Activated CD4-positive, alpha-beta T cell treated with anti-CD3 and anti-CD28 coated beads, Interleukin-10, Interleukin-2, amounts not matched to agents 100 ng/mL and 50 ng/mL, durations not matched to agents 16 hours and 8 hours (primary cell): ENCODE measurements at regions not wholly inside any gene's neighbourhood (a gene's known extent, or its start where the extent isn't known, plus 50 kb on each side); places are given as distances from the start of the nearest gene placed in this dataset.

Experiments
- DNase-seq: peaks from one replicate; pipeline ENCODE4 v3.0.0-alpha.2; 2020

DNA sequence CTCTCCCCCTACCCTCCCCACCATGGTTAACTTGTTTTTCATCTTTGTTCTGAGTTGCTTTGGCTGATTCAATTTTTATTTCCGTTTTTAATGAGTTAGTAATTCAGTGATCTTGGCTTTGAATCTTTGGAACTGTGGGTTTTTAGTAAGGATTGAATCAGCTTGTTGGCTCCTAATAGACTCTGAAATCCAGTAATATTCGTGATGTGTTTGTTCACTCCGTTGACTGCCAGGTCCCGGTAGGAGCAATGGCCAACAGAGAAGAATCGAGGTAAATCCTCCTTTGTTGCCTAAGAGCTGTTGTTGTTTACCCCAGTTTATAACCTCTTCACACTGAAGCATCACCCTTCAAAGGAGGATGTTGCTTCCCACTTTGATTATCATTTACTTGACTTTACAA is 92.7 kb downstream of the PCSK1 start:
- DNase-seq, result no peak

GRCh38 chr5:96339862-96340261 is 93.2 kb downstream of the PCSK1 start:
- no peak for DNase-seq

- DNase-seq, result no peak
Observed at GRCh38 chr5:96338624-96339415, 94.2 kb downstream of the PCSK1 start.

GRCh38 chr5:96338091-96338490 is 95.0 kb downstream of the PCSK1 start:
- no peak for DNase-seq

DNA sequence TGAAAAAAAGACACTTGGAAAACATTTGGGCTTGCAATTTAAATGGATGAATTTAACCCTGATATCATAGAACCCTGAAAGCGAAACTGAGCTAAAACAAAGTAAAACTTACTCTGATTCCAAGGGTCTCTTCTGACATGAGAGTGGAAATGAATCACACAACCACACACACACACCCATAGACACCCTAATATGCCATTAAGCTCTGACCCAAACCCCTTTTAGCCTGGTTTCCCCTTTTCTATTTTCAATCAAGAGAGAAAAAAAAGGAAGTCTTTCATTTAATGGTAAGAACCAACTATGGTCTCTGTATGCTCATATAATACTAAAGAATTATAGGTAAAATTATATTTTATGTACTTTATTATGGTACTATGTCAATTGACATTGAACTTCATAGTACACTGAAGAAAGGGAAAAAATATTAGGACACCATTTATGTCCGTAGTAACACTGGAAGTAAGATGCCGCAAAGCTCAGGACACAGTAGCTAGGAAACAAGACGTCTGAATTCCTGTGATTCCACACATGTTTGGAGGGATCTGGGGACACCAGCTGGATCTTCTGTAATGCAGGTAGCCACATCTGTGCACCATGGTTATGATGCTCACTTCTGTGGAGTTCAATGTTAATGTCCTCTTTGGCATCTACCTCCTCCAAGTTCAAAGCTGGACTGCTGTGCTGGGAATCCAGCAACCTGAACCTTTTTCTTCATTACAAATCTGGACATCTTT is 95.8 kb downstream of the PCSK1 start:
- DNase-seq, result peak; percentile 54

GRCh38 chr5:96336351-96336985 is 96.6 kb downstream of the PCSK1 start:
- peak; percentile 89 for DNase-seq

- peak; percentile 68 for DNase-seq
Observed at GRCh38 chr5:96335873-96336272, 97.2 kb downstream of the PCSK1 start.

- no peak for DNase-seq
Observed at GRCh38 chr5:96333391-96333790, 99.7 kb downstream of the PCSK1 start.

GRCh38 chr5:96332535-96333366 is 100.3 kb downstream of the PCSK1 start:
- no peak for DNase-seq

DNA sequence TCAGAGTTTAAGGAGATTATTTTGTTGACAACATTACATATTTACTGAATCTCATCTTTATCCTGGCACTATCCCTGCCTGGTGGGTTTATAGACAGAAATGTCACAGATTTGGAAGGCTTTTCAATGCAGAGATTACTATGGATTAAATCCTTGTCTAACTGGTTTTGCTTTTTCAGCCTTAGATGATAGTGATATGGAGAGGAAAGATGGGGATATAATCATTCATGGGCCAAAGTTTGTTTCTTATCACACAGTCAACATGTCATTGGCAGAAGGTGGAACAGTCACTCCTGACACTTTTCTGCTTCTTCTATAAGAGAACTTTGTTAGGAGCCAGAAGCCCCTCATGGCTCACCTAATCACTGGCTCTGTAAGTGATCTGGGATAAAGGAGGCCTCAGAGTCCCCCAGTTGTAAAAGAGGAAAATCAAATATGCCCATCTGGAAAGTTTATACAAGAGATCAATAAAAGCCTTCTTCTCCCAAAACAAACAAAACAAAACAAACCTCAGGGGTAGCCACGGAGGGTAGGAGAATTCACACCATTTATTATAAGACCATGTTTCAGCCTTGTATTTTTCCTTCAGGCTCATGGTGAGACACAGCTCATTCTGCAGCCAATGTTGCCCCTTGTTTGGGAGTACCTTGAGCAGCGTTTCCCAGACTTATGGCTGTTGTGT is 101.2 kb downstream of the PCSK1 start:
- DNase-seq, result no peak

- no peak for DNase-seq
Observed at GRCh38 chr5:96331210-96331609, 101.8 kb downstream of the PCSK1 start.

- DNase-seq, result no peak
Observed at GRCh38 chr5:96330530-96331140, 102.4 kb downstream of the PCSK1 start.

DNA sequence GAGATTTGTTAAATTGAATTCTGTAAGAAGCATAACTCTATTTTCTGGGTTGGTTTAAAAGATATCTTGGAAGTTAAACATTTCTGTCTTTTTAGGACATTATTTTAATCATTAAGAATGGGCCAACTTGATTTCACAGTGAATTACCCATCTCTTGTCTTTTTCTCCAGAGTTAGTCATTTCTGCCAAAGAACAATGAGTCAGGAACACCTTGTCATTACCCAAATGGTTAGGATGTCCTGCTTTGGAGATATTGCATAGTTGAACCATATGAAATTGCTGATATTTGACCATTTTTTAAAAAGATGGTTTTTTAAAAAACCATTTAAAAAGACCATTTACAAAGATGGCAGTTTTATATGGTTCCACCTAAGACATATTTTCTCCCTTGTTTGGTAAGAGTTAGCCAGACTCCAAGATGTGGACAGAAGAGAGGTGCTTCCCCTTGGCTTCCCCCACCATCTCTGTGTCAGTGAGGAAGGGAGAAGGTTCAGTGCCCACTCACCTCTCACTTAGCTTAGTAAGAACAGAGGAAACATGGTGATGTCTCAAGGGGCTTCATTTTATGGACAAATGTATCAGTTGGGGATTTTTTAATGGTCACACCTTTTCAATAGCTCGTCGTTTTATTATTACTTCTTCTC is 103.0 kb downstream of the PCSK1 start:
- DNase-seq, result peak; percentile 60

DNA sequence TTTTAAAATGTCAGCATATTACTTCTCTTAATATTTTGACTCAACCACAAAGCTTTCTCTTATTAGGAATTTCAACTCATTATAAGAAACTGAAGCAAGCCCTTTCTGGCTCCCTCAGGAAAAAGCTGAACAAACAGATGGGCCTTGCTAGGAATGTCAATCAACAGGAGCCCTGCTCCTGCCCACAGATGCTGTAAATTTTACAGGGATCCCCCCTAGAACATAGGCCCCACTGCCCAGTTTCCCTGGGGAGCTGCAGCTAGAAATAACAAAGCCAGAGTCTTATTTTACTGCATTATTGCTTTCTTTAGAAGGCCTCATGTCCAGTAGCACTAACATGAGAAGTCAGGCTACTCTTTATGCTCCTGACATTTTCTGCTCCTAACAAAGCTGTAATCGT is 103.8 kb downstream of the PCSK1 start:
- DNase-seq, result no peak

DNA sequence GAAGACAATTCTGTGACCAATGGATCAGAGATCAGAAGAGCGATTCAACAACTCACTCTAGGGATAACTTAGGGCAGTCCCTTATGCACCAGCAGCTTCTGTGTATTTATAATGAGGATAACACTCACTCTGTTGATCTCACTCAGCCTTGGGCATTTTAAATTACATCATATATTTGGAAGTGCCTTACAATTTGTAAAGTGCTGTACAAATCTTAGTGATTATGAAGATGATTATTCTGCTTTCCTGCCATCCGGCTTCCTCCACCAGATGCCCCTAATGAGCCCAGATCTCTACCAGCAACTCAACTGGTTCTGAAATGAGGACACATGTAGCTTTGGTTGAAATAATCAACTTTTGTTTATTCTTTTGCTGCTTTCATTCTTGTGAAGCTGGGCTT is 105.3 kb downstream of the PCSK1 start:
- no peak for DNase-seq

DNA sequence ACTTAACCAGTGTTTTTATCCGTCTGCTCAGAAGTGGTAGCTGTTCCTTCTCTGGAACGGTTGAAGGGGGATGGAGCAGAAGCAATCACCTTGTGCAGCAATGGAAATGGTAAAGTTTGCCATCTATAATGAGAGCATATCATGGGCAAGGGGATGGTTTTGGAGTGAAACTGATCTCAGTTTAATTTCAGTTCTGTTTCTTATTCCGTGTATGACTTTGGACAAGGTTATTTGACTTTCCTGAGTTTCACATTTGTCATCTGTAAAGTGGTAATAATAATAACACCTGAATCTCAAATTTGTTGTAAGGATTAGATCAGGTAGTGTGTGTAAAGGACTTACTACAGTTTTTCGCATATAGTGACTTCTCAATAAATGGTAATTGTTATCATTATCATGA is 106.1 kb downstream of the PCSK1 start:
- peak; percentile 36 for DNase-seq

GRCh38 chr5:96324708-96325107 is 108.3 kb downstream of the PCSK1 start:
- no peak for DNase-seq

DNA sequence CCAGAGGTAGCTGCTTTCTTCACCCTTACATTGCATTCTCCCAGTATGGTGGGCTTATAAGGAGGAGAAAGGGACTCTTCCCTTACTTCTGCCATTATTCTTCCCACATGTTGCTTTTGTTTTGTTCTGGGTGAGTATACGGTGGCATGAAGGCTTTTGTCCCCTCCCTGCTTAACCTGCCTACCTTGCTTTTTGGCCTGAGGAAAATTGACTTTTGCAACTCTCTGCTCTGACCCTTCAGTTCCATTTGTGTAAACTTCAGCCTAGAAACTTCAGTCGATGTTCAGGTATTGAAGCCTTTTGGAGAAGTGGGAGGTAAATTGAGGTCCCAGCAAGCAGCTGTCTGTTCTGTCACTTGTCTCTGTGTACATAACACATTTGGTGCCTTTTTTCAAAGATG is 110.2 kb downstream of the PCSK1 start:
- no peak for DNase-seq

DNA sequence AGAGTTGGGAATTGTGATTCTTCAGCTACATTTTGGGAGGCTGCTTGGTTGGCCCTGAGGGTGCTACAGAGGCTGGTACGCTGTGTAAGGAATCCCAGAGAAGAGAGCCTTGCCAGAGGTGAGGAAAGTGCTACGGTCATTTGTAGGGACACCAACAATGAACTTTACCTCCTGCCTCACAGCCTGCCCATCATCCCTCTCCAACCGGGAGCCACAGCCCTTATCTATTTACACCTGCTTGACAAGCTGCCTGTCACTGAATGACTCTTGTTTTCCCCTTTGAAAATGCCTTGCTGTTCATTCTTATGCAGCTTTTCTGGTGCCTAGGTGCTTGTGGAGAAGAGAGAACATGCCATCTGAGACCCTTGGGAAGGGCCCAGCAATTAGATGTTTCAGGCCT is 110.8 kb downstream of the PCSK1 start:
- no peak for DNase-seq

GRCh38 chr5:96321345-96321744 is 111.7 kb downstream of the PCSK1 start:
- no peak for DNase-seq

DNA sequence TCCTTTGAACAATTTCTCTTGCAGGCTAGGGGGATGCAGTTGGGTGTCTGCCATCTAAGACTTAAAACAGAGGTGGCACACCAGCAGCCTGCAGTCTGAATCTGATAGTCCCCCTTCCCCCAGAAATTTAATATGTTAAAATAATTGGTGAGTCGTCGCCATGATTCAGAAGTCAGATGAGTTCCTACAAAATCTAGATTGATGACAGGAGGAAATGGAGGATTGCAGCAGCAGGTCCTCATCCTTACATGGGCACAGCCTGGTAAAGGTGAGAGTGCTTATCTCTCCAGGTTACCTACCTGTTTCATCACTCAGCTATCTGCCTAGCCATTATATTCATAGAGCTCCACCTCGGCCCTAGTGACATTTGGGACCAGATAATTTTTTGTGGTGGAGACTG is 112.3 kb downstream of the PCSK1 start:
- no peak for DNase-seq
